Dermis blood vessel endothelial cell (primary cell): ENCODE measurements at regions not wholly inside any gene's neighbourhood (a gene's known extent, or its start where the extent isn't known, plus 50 kb on each side); places are given as distances from the start of the nearest gene placed in this dataset.

Experiments used
- DNase-seq: peaks from one replicate; pipeline ENCODE4 v3.0.0; 2010

DNA sequence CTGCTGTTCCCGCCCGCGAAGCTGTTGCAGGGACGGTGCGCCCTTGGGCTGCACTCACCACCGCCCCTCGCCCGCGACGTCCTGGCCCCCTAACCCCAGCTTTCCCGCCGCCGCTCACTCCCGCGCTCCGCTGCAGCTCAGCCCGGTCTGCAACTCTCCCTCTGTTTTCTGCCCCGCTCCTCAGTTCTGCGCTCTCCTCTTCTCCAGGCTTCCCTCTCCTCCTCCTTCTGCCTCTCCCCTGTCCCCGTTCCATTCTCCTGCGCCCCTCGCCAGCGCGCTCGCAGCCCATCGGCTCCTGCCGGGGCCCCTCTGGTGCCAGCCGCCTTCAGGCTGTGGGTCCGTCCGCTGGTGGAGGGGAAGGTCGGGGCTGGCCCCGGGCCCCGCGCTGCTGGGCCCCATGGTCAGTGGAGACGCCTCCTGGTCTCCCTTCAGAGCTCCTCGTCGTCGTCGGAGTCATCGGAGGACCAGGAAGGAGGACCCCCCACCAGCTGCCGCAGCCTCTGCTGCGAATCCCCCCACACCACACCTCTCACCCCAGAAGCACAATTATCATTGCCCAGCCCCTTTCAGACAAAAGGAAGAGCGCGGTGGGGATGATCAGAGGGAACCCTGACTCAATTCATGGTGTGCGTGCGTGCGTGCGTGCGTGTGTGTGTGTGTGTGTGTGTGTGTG is 223.2 kb upstream of the FOXF1 start:
- DNase-seq = no peak

DNA sequence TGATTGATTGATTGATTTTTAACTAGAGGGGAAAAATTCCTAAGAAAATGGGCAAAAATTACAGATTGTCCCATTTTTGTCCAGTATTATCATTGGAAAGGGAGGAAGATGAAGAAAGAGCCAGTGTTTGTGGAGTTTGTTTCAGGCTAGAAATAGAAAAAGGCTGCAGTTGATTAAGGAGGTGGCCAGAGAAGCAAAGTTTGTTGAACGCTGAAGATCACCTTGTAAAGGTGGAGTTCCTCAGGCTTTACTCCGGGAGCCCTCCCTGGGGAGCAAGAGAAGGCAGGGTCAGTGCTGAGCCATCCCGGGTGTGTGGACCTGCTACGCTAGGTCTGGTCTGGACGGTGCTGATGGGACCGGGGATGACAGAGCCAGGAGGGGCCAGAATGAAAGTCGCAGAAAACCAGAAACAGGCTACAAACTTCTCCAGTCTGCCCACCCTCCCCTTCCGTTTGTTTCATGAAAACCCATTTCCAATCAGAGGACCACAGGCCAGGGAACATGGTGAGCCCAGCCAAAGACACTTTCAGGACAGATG is 222.6 kb upstream of the FOXF1 start:
- no peak for DNase-seq

DNA sequence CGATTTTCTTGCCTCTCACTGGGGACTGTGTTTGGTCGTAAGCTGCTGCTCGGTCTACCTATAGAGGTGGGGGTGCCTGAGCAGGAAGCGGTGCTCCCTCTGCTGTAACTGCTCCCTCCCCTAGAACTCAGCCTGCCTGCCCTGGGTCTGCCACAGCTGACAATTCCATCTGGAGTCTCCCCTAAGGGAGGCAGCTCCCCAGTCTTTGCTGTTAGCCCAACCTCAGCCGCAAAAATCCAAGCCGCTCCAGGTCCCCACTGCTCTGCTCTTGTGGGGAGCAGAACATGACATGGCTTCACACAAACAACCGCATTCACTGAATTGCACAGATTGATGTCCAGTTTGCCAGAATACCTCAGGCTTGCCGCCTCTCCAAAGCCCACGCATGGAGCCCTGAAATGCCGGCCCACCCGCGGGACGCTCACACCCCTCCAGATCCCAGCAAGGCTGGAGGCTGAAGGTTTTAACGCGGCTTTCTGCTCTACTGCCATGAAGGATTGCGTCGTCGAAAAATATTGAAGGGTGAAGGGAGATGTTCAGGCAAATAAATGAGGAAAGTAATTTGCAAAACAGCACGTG is 221.5 kb upstream of the FOXF1 start:
- no peak for DNase-seq

DNA sequence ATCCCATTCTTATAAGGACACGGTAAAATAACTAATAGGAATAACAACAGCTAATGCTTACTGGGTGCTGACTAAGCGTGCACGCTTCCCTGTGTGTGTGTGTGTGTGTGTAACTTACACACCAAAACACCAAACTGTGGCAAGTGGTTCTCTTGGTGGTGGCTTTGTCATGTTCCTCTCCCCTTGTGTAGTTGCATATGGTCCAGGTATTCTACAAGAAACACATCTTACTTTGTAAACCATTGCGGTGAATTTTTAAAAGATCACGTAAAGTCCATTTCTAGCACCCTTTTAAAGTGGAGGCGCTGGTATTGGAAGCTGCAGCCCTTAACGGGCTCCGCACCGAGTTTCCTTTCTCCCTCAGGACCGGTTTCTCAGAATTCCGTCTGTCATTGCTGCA is 221.0 kb upstream of the FOXF1 start:
- no peak for DNase-seq

DNA sequence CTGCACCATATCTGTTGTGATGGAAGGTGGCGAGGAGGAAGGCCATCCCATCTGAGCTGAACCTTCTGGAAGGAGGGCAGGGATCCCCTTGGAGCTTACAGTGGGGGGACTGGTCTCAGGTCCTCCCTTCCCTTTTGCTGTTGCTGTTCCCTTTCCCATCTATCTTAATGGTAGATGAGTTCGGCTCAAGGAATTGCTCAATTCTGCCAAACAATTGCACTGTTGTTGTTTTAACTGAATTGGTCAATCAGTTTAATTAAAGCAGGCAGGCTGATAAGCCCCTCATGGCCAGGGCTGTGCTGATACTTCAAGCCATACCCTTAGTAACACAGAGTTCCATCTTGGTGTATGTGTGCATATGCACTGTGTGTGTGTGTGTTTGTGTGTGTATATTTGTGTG is 220.4 kb upstream of the FOXF1 start:
- DNase-seq = no peak

DNA sequence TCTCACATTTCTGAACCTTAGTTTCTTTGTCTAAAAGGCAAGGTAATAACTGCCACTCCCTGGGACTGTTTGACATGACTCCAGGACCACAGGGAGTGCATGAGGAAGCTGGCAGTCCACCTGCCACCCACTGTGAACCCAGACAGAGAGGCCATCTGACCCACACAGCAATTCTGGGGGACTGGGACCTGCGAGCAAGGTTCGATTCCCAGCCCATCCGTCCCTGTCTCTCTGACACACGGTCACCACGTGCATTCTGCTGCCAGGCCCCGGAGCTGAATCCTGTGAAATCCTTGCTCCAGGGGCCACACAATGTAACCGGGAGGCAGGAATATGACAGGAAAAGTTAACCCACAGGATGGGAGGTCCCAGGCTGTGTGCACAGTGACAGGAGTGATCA is 218.8 kb upstream of the FOXF1 start:
- no peak for DNase-seq

DNA sequence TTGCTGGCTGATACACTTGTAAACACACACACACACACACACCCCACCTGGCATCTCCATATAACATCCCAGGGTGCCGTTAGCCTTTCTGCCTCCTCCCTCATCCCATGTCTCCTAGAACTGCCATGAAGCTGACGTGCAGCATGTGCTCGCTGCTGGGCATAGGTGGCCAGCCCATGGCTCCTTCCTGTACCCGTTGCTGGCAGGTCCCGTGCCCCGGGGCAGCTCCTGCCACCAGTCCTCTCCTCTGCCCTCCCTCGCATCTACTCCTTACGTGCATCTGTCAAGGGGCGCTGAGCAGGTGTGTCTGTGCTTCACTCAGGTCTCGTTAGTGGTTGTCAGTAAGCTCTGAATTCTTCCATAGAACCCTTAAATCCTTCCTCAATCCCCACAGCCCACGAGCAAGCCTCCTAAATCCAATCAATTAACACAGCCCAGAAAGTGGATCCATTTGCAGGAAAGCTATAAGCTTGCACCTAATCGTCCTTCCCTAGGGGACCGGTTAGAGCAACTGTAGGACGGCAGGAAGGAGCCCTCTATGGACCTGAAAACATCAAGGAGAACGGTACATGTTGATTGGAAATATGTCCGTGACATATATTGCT is 218.1 kb upstream of the FOXF1 start:
- DNase-seq = no peak

DNA sequence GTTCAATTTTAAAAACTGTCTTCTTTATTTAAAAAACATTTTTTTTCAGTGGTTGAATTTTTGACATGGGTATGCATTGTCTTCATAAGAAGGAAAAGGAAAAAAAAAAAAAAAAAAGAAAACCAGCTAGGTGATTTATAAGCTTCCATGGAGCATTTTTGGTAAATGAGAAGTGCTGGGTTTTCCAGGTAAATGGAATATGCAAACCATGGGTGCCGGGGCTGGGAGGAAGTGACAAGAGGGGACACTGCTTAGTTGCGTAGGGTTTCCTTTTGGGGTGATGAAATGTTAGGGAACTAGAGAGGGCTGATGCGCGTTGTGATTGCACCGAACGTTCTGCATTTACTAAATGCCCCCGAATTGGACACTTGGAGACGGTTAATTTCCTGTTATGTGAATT is 217.4 kb upstream of the FOXF1 start:
- no peak for DNase-seq

DNA sequence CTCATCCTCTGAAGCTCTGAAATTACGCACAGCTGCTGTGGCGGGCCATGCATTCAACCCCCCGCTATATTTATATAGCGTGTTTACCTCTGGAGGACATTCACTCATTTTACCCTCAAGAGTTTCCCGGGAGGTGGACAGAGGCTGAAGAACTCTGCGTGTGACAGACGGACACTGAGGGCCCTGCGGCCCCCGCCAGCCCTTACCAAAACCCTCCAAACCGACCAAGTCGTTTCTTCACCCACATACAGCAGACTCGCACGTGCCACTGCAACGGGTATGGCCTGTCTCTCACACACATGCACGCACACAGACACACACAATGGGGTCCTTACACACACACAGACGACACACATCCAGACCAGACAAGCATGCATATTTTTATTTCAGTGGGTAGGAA is 216.4 kb upstream of the FOXF1 start:
- no peak for DNase-seq

DNA sequence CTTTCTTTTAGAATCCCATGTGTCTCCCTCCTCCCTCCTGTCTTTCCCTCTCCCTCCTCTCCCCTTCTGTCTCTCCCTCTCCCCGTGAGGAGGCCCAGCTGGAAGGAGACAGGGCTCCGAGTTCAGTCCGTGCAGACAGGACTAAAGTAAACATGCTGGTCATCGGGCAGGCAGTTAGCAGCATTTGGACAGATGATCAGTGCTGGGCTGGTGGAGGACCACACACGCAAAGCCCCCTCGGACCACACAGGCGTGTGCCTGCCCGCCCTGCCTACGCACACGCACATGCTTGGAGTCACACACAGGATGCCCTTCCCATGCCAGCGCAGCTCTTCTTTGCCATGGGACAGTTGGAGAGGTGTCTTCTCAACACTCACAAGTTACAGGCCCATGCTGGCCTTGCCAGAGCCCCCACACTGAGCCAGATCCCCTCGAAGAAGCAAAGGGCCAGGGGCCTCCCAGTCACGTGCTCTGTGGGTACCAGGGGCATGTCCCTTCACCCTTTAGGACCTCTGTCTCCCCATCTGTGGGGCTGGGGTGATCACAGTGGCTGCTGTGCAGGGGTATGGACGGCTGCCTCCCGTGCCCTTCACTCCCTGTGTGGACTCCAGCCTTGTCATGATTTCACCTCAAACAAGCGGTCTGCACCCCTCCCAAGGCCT is 215.7 kb upstream of the FOXF1 start:
- DNase-seq = no peak

DNA sequence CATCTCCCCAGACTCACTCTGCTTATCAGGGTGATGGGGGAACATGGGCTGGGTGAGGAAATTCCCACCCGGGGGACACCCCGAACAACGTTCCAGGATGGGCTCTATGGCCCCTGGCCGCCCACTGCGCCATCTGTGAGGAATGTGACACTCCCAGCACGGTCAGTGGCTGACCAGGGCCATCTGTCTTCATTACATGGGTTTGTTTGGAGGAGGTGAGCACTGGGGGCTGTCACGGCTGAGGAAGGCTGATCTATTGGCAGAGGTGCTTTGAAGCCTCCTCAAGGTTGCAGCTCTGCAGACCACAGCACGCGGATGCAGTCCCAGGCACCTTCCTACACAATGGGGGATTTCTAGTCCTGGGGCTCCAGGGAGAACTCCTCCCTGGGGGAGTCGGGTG is 214.1 kb upstream of the FOXF1 start:
- no peak for DNase-seq

DNA sequence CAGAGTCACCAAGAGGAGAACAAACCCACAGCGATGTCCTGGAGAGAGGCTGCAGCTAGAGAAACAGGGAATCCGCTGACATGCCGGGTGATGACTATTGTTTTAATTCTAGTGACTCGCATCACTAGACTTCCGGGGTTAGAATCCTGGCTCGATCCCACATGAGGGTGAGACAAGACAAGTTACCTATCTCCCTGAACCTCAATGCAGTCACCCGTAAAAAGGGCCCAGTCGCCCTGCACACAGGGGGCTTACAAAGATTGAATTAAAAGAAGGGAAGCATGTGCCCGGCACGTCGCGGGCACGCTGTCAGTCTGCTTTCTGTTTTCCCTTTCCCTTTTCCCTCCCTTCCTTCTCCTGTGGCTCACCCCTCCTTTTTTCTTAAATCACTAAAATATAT is 212.9 kb upstream of the FOXF1 start:
- DNase-seq = no peak

DNA sequence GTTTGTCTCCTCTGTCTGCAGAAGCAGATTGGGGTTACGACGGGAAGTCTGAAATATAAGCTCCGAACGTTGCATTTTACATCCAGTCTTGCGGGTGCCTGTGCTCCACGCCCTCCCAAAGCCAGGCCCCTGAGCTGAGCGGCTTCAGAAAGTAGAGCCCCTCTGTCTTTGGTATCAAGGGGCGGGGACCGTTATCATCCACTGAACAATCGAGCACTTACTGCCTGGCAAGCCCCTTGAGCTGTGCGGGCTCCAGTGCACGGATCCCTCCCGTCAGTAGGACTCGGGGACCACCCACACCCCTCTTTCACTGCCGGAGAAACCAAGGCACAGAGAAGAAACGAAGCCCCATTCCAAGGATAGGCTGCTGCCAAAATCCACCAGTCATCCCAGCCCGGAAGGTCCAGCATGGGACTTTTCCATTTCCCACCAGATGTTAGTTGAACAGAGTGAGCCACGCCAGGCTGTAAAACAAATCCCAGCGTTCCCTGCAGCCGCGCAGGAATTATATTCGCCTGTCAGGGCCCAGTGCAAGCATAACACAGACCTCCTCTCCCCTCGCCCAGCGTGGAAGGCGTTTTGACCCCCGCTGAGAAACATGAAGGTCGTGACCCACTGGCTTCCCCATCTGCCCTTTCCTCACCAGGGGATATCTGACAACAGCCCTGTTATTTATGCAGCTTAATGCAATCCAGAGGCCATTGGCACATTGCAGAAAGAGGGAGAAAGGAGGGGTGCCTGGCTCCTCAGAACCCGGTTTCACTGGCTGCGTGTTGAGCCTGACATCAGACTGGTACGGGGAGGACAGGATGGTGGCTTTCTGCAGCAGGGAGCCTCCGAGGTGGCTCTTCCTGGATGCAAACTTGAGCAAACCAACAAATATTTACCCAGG is 212.2 kb upstream of the FOXF1 start:
- DNase-seq = no peak

DNA sequence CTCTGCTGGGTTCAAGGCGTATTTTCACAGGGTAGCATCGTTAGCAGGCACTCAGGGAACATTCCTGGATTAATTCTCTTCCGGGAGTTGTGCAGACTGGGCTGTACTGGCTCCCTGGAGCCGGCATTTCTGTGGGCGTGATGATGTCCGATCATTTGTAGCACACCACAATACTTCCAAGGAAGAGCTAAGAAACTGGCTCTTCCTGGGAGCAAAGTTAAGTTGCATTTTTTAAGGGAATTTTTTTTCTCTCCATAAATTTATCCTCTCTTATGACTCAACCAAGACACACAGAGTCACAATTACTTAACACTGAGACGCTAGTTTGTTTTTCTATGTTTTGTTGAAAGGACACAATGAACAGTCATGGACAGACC is 211.6 kb upstream of the FOXF1 start:
- DNase-seq = no peak

DNA sequence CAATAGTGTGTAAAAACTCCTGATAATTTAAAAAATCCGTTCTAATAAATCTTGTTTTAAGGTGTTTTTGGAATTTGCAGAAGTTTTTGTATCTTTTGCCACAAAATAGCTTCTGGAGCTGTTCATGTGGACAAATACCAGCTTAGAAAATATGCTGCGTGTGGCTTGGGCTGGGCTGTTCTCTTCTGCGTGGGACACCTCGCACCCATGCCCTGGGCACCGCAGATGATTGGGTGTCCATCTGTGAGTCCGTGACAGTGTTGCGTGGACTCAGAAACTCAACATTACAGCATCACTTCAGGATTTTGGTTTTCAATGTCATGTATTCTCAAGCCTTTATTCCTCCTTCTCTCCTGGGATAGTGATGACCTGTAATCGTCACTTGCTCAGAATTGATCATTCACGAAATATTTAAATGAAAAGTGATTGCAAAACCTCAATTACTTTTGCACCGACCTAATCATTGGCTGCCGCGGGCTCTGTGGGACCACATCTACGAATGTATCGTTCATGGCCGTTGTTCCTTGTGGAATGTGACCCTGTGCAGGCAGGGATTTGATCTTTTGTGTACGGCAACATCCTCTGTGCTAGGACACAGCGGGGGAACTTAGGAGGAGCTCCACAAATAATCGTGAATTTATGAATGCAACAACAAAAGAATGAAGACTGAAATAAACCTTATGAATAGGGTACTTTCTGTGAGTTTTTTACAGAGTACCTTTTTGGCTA is 210.3 kb upstream of the FOXF1 start:
- DNase-seq = no peak

DNA sequence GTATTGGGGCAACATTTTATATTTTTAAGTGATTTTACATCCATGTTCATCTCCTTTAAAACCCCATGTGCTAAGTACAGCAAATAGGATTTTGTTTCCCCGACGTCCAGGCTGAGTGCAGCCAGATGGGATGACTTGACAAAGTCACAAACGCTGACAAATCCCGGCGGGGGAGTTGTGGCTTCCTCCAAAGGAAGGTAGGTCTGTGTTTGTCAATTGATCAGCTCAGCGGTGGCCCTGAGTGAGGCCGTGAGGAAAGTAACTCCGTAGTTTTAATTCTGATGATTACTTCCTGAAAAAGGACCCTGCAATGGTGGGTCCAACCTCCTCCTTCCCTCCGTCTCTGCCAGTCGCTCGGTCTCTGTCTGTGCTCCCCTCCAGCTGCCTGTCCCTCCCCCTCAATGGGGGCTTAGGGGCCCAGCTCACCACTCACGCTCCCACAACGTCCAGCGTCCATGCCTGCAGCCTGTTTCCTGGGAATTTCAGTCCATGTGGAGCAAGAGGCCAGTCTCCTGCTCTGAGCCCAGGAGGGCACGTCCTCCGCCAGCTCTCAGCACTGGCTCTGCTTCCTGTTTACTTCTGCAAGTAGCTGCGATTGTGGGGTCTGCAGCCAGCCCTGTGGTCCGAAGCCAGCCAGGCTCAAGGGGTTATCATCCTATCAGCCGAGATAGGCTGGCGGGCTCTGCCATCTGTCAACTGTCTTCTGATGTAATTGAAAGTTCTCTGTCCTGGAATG is 209.4 kb upstream of the FOXF1 start:
- peak; percentile 6 for DNase-seq

DNA sequence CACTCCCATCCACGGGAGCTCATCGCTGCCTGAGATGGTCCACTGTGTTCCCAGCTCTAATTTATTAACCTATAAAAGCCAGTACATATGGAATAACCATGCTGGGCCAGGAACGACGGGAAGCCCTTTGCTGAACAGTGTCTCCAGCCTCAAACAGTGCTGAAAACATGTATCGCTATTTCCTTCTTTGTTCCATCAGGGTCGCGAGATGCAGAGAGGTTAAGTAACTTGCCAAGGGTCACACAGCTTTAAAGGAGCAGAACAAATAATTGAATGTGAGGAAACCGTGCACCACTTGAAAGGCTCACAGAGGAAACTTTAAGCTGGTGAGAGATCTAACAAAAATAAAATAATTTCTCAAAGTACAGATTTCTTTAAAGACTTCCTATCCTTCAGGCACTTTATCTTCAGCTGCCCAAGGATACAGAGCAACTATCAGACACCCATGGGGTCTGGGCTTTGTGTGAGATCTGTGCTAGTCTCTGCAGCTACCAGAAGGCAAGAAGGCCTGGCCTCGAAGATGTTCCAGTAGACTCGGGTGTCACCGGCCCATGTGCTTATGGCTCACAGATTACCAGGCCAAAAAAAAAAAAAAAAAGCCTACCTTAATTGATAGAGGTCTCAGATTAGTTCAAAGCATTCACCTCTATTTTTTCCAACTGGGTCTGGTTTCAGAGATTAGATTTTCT is 207.8 kb upstream of the FOXF1 start:
- DNase-seq = no peak

DNA sequence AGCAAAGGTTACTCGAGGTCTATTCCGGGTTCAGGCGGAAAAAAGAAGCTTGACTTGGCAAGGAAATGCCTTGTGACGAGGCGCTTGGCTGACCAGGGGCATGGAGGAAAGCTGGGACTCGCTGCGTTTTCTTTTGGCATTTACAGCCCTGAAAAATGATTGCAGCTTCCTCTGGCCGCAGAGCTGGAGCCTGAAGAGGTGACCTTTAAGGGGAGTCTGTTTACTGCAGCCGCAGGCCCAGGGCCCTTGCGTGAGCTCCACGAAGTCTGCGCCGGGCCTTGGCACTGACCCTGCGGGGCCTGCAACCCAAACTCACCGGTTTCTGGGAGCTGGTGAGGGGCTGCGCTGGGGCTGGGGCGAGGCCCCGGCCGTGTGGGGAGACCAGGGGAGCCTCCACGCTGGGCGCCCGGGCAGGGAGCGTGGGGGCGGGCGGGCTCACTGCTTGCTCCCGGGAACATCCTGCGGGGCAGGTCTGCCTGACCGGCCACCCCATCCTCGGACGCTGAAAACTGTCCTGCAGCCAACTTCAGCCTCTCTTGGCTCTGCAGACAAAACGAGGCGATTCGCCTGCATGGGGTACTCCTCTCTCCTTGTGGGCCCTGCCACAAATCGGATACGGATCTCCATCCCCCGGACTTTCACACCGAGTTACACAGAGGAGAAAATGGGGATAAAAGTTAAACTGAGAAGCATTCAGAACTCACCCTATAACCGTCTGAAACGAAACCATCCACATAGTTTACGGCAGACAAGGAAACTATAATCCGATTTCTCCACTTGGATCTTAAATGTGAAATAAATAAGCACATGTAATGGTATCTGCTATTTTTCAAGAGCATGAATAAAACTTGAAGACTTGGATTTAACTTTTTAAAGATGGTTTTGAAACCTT is 206.3 kb upstream of the FOXF1 start:
- DNase-seq = peak; percentile 17

DNA sequence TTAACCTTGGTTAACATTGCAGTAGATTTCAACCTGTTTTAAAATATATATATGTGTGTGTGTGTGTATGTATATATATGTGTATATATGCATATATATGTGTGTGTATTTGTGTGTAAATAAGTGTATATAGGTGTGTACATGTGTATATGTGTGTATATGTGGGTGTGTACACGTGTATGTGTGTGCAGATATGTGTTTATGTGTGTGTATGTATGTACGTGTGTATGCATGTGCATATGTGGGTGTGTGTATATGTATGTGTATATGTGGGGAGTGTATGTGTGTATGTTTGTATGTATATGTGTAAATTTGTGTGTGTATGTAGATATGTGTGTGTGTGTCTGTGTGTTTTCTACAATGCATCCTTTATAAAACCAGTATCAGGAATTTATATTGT is 205.5 kb upstream of the FOXF1 start:
- DNase-seq = no peak

DNA sequence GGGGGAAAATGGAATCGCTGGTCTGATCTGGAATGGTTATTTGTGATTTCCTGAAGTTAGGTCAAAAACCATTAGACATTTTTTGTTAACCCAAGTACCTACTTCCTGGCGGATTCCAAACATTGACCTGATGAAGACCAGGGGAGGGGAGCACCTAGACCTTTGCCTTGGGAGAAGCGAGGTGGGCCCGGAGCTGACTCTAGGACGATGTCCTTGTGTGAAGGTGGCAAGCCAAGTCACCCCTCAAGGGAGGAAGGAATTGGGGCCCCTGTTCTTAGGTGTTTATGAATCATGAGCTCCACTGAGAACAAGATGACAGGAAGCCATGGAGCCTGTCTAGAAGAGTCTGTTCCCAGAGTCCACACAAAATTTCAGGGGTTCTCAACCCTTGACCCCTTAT is 204.9 kb upstream of the FOXF1 start:
- DNase-seq = no peak
